HG02943 (cell line): ENCODE measurements at regions not wholly inside any gene's neighbourhood (a gene's known extent, or its start where the extent isn't known, plus 50 kb on each side); places are given as distances from the start of the nearest gene placed in this dataset.
"Not testable (repeated sequence)": the region's sequence is repeated elsewhere in the genome, so short reads cannot be mapped to it uniquely, and the experiment has no call there.

Experiments used
- ATAC-seq: cut with Tn5 transposase; IDR thresholded peaks from one replicate; pipeline ENCODE4 v1.9.1; 2021; ENCODE audit warnings: mild to moderate bottlenecking, low read depth, moderate library complexity; ENCODE audit not compliant: unreplicated experiment

DNA sequence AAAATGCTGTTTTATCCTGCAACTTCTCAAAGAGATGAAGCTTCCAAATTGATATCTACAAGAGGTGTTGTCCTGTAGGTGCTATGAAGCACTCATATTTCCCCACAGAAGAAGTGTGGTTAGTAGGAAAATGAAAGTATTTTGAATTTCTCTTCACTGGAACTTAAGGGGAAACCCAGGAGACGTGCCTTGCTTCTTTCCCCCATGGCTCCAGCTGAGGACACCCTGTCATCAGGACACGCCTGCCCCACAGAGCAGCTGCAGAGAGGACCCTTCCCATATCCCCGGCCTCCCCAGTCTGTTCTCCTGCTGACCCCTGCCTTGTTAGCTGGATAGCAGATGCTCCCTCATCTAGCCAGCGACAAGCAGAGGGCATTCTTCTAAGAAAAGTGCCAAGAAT, 371.3 kb downstream of the COG6 start:
- peak; percentile 29 for ATAC-seq

DNA sequence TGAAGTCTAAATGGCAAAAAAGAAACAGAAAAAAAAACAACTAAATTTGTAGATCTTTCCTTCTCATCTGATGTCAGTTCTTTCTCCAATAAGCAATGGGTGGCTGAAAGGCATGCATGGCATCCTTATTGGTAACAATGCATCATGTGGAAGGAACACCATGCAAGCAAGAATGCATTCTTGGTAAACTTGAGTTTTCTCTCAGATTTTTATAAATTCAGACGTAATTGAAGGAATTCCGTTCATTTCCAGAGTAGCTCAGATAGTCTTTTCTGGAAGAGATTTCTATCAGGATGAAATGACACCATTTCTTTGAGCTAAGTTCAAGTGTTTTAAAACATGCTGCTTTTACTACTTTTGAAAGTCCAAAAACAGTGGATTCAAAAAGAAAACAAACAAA, 373.0 kb downstream of the COG6 start:
- ATAC-seq, result no peak

DNA sequence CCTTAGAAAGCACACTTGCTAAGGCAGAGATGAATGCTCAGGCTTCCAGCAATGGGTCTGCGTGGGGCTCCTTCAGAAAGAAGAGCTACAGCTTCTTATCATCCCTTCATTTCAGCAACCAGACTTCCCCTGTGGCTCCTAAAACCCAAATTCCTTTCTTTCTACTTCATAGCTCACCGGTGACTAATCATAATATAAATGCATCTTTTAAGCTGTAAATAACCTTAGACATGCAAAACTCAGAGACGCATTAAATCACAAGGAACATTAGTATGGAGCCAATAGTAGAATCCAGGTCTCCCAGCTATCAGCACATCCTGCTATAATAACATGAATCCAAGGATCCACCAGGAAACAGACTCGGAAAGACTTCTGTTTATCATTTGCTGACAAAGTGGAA, 375.6 kb downstream of the COG6 start:
- ATAC-seq, result no peak

DNA sequence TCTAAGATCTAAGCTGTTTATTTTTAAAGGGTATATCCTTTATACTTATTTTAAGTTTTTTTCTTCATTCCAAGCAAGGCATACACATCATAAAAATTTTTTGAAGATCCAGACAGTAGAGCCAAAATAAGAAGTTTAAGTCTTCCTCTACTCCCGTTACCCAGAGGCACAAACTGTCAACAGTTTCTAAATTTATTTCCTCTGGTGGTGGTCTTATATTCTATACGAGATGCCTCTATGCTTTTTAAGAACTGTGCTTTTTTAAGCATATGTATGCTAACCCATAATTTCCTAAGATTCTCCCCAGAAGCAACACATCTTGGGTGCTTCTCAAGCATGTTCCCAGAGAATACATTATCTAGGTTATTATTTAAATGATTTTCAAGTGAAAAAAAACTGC, 383.6 kb downstream of the COG6 start:
- no peak for ATAC-seq

DNA sequence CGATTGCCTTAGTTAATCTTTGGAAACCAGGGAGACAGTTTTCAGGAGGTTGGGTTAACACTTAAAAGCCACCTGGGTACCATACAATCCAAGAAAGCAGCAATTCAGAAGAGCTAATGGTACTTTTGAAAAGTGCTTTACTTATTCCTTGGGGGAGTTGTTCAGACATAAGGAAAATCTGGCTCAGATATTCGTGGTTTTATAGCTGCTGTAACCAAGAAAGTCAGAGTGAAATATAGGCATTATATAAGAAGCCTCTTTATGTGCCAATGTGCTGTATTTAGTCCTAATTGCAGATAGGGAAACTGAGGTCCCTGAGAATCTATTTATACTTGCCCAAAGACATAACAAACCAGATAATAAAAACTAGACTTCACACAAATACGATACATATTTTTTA, 387.5 kb downstream of the COG6 start:
- ATAC-seq, result no peak

DNA sequence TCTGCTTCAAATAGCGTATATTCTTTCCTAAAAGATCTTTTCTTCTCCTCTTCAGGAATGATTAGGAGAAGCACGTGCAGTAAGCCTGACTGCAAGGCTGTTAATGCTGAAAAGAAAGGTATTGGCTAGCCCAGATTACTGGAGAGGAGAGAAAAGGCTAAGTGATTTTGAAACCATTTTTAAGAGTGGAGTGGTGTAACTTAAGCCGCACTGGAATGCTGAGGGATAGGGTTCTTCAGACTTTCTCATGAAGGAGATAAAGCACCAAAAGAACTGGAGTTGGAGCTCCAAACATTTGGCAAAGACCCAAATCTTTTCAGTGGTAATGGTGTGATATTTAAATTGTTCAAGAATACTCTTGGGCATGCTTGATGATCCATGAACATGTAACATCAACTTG, 388.3 kb downstream of the COG6 start:
- no peak for ATAC-seq

DNA sequence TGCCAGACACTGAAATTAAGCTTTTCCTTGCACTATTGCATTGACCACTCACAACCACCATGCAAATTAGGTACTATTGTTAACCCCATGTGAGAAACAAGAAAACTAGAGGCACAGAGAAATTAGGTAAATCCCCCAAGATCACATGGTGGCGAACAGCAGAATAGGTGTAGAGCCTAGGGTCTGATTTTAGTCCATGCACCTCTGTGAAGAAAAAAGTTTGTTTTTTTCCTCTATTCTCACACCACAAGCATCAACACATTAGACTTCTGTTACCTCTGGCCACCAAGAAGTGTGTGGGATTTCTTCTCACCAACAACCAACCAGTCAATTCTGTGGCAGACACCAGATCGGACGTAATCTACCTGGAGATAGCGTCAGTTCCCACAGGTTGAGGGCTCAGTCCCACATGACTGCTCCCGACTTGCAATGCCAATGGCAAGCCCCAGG, 391.9 kb downstream of the COG6 start:
- ATAC-seq, result peak; percentile 90

DNA sequence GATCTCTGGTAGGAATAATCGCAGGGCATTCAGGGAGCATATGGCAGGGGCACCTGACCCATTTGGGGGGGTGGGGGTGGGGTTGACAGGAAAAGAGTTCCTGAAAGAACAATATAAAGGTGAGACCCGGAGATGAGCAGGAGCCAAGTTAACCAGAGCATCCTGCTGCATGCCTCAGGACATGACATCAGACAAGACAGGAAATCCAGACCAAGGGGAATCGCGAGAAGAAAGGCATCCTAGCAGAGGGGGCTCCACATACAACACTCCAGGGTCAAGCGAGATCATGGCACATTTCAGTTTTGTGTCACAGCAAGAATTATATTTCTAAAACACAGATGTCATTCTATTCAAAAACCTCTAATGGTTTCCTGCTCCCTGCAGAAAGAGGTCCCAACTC, 393.1 kb downstream of the COG6 start:
- ATAC-seq, result no peak

DNA sequence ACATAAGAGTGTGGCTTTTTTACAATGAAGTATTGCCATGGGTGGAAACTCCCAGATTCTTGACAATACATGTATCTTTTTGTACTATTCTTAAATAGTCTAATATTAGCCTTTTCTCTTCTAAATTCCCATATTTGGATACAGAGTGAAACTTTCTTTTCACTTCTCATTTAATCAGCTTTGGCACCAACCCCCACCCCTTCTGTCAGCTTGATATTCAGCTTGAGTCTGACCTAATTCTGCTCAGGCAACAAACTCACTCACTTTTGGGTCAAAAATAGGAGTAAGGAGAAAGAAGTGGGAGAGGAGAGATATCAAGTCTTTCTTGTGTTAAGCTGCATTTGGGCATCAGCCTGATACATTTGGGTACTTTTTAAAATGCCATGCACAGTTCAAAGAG, 397.5 kb downstream of the COG6 start:
- no peak for ATAC-seq

DNA sequence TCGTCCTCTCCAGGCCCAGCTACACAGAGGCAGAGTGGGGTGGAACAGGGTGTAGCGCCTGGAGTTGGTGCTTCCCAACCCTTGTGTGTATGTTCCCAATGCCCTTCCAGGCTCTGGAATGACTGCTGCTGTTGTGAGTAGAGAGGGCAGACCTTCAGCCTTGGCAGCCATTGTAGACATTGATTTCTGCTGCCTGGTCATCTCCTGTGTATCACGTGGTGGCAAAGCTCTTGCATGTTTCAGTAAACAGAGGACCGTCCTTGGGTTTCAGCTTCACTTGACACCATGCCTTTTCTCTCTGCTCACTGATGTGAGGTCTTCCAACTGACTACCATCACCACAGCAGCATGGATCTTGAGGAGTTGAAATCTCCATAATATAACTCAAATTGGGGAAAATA, 397.9 kb downstream of the COG6 start:
- no peak for ATAC-seq

DNA sequence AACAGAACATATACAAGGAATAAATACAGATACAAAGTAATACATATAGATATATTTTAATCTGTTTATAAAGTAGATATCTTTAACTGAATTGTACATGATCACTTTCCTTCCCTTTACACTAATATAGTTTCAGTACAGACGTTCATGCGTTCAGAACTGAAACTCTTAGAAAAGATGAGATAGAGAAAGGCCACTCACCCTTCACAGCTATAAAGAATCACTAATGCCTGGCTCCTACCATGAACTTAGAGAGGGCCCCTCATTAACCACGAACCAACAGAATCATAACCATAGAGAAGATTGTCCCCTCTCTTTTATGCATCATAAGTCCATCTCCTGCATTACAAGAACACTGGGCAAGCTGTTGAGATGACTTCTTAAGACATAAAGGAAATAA, 399.0 kb downstream of the COG6 start:
- ATAC-seq, result not testable (repeated sequence)

DNA sequence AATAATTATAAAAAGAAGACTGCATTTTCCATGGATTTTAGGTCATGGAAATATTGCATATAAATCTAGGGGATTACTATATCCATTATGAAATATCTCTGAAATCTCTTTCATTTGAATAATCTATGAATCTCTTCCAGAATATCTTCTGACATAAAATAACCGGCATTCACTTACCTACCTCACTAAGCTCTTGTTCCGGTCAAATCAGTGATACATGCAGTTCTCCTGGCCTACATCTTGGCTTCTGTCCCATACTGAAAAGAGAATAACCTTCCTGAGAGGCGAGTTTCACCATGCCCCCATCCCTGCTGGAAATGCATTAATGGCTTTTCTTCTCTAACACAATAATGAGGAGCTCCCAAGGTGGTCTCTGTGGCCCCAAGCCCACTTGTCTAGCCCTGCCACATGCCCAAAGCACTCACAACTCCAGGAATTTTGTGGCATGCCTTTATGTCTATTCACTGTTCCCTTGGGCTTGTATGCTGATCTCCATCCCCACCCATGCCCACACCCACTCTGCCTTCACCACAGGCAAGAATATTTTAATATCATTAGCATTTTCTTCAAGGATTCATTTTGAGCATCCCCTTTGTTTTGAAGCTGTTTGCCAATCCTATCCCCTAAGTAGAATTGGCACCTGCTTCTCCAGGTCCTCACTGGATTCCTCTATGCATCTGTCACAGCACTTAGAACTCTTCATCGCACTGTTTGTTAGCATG, 401.6 kb downstream of the COG6 start:
- ATAC-seq, result no peak

DNA sequence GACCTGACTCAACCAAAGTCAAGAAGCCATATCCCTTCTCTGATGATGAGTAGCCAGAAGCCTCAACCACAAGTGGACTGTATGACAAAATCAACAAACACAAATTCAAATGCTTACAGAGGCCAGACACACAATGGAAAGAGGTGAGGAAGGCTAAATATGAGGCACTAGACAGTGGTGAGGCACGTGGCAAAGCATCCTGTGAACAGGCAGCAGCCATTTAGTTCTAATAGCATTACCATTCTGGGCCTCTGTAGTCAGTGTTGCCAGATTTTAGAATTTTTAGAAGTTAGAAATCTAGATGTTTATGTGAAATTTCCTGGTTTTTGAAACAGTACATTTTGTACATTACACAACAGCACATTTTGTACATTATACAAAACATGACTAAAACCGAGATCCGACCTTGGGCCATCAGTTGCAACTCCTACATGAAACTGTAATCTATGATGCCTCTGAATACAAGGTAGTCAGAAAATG, 403.3 kb downstream of the COG6 start:
- no peak for ATAC-seq

DNA sequence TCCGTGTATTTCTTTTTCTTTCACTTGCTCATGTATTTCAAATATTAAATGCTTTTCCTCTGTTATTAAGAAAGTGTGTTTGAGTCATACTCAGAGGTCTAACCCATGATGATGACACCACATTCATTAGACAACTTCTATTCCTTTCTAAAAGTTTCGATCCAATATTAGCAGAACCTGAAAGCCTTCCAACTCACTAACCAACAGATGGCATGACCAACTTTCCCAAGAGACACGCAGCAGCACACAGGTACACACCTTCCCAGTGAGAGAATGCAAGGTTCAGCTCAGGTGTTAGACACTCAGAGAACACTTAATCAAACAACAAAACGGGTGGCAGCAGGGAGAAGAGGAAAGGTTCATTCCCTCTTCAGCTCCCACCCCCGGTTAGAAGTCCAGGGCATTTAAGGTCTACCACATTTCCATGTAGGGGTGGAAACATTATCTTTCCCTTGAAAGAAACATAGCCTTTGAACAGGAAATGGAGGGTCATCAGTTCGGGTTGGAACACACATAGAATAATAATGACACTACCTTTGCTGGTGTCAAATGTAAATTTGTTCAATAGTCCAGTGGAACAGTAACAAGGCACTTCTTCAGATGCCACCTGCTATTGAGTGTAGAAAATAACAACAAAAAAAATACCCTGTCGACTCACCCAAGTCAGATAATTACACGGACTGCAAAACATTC, 404.2 kb downstream of the COG6 start:
- peak; percentile 27 for ATAC-seq

DNA sequence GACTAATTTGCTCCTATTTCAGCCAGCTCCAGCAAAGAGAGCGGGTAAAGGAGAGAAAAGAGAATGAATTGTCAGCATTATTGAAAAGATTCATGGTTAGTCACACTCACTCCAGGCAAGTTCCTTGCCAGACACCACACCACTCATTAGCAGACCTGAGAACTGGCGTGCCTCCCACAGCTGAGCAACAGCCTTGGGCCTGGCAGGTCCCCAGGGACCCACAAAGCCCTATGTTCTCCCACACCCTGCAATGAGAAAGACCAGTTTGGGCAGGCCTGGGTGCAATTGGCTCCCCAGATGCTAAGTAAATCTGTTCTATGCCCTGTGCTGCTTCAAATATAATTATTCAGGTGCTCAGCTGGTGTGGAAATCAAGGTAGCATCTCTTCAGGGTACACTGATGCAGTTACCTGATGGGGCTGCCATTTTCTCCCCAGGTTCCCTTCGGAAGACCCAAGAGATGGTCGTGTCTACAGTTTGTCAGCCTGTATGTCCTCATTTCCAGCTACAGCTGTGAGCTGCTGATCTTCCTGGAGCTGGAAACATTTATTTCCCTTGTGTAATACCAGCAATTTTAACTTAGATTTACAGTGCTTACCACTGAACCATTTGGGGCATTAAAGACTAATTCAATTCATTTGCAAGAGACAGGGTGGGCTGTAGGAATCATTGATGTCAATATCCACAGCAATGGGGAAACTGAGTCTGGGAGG, 405.0 kb downstream of the COG6 start:
- peak; percentile 76 for ATAC-seq

DNA sequence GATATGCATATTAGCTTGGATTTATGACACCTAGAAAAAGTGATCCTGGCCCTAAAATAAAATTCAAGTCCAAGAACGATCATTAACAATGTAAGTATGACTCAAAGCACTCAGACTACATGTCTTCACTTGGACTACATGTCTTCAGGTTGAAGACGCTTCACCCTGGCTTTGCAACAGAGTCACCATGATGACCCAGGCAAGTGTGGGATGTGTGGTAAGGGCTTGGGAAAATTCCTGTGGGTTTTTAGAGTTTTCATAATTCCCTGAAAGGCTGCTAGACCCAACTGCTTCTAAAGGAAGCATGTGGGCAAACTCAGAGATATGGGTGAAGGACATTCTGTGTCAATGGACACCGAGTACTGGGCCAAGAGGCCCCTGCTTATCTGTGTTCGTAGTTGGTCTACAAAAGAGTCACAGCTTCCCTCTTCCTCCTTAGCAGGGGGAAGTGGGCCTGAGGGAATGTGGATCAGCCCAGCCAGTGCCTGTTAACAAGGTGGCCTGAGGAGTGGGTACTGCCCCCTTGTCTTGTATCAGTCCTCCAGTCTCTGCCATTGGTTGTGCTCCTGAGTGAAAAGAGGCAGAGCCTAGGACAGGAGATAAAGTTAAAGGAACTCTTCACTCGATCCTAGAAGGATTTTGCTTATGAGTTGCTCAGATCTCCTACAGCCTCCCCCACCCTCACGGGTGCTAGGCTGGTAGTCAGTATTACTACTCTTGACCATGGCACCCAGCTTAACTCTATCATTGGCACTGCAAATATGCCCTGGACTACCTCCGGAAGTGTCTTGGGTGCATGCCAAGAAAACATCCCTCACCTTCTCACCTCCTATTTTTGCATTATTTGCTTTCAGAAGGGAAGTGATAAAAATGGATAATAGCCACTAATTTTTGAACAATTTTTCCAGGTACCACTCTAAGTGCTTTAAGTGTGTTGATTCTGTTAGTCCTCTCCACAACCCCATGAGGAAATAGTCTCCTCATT, 406.3 kb downstream of the COG6 start:
- no peak for ATAC-seq

DNA sequence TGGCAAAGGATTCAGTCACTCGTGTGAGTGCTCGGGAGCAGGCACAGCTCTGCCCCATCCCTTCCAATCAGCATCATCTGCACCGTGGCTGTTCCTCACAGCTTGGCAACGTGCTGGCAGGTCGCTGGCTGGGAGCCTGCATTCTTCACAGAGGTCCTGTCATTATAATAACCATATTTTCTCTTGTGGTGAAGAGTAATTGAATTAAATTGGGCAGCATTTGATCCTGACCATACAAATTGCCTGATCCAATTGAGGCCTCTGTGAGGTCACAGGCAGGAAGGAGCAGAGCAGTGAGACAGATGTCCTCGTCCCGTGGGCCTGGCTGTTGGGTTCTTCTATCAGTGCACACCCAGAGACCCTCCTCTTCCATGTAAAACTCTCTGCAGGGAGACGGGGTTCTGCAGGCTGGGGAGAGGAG, 407.8 kb downstream of the COG6 start:
- no peak for ATAC-seq

DNA sequence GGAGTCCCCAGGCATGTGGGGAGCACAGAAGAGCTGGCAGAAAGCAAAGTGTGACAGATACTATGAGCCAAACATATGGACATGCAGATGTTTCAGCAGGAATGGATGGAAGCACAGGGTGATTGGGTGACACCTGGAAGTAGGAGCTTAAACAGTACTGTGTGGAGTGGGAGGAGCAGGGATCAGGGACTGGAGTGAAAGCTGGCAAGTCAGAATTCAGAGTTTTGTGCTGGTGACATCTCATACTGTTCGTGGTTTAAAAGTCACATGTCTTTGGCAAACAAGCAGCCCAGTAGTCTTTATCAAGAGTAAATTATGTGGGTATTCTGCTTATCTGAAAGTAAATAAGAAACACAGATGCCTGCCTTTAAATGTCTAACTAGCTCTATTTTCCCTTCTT, 408.2 kb downstream of the COG6 start:
- ATAC-seq, result no peak

DNA sequence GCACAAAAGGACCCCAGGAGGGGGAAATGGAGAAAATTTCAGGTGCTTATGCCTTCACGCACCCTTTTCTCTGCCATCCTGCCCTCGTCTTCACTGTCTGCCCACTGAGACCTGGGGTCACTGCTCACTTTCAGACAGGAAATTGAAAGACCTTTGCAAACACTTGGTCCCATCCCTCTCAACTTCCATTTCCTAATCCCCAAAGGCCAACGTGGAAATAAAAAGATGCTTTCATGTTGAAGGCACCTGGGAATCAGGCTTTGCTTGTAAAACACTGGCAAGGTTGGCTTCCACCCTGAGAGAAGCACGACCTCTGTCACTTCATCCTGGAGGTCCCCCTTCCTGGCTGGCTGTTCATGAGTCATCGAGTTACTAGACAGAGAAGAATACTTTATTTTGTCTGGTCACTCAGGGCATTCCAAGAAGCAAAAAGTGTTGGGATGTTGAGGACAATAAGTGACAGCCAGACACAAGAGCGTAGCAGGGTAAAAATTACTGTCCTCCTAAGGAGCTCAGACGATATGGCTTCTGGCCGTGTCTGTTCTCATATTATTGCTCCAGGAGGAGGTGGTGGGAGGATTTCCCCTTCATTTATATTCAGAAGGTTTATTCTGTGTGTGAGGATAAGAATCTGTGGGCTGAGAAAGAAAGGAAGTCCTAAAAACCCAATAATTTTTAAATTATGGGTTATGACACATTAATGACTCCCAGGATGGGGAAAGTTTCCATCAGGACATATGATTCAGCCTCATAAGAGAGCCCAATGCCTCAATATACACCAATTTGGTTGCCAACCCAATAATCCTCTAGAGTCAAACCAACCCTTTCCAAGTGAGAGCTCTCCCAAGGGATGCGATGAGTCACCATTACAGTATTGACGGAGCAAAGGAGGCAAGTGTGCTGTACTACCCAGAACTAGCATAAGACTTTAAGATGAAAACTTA, 409.0 kb downstream of the COG6 start:
- no peak for ATAC-seq
